ENCODE measurements at regions not wholly inside any gene's neighbourhood (a gene's known extent, or its start where the extent isn't known, plus 50 kb on each side); places are given as distances from the start of the nearest gene placed in this dataset.

- TF ChIP-seq CTCF (IDR thresholded peaks at IDR 0.05; ENCODE audit: low read length, missing control alignments) = no peak
- H3K4me3 ChIP-seq (replicated peaks; ENCODE audit: low read depth, low read length) = no peak overlapping the region
- DNase-seq (ENCODE audit: low read depth) = no peak
Observed at GRCh38 chr2:34961822-34962221, 1362.7 kb upstream of the FAM98A start.

GRCh38 chr2:34954758-34955157, 1355.7 kb upstream of the FAM98A start:
- H3K4me3 ChIP-seq (replicated peaks; ENCODE audit: low read depth, low read length) = no peak overlapping the region
- TF ChIP-seq CTCF (IDR thresholded peaks at IDR 0.05; ENCODE audit: low read length, missing control alignments) = no peak
- no peak for DNase-seq (ENCODE audit: low read depth)

- no peak overlapping the region for H3K4me3 ChIP-seq (replicated peaks; ENCODE audit: low read depth, low read length)
- no peak for DNase-seq (ENCODE audit: low read depth)
- TF ChIP-seq CTCF (IDR thresholded peaks at IDR 0.05; ENCODE audit: low read length, missing control alignments) = no peak
Observed at GRCh38 chr2:34950797-34951196, 1351.7 kb upstream of the FAM98A start.

GRCh38 chr2:34949316-34949715, 1350.2 kb upstream of the FAM98A start:
- no peak for TF ChIP-seq CTCF (IDR thresholded peaks at IDR 0.05; ENCODE audit: low read length, missing control alignments)
- DNase-seq (ENCODE audit: low read depth) = no peak
- H3K4me3 ChIP-seq (replicated peaks; ENCODE audit: low read depth, low read length) = no peak overlapping the region

- no peak overlapping the region for H3K4me3 ChIP-seq (replicated peaks; ENCODE audit: low read depth, low read length)
- DNase-seq (ENCODE audit: low read depth) = no peak
- no peak for TF ChIP-seq CTCF (IDR thresholded peaks at IDR 0.05; ENCODE audit: low read length, missing control alignments)
Observed at GRCh38 chr2:34936089-34936488, 1337.0 kb upstream of the FAM98A start.

- TF ChIP-seq CTCF (IDR thresholded peaks at IDR 0.05; ENCODE audit: low read length, missing control alignments) = no peak
- DNase-seq (ENCODE audit: low read depth) = no peak
- H3K4me3 ChIP-seq (replicated peaks; ENCODE audit: low read depth, low read length) = no peak overlapping the region
Observed at GRCh38 chr2:34912084-34912483, 1313.0 kb upstream of the FAM98A start.

- no peak for DNase-seq (ENCODE audit: low read depth)
- H3K4me3 ChIP-seq (replicated peaks; ENCODE audit: low read depth, low read length) = no peak overlapping the region
- TF ChIP-seq CTCF (IDR thresholded peaks at IDR 0.05; ENCODE audit: low read length, missing control alignments) = no peak
Observed at GRCh38 chr2:34909992-34910705, 1311.0 kb upstream of the FAM98A start.
